Kidney glomerular epithelial cell (primary cell): ENCODE measurements at regions not wholly inside any gene's neighbourhood (a gene's known extent, or its start where the extent isn't known, plus 50 kb on each side); places are given as distances from the start of the nearest gene placed in this dataset.
A peak's percentile ranks its signal among the peaks of the same experiment; 100 is the strongest.

Experiments used
- DNase-seq: peaks from one replicate; lab custom pipeline; 2025; lab: John Stamatoyannopoulos, UW

GRCh38 chr2:196316050-196316430 lies 144.7 kb upstream of the STK17B start:
- no peak for DNase-seq

GRCh38 chr2:196318517-196319377 lies 147.4 kb upstream of the STK17B start:
- no peak for DNase-seq

DNA sequence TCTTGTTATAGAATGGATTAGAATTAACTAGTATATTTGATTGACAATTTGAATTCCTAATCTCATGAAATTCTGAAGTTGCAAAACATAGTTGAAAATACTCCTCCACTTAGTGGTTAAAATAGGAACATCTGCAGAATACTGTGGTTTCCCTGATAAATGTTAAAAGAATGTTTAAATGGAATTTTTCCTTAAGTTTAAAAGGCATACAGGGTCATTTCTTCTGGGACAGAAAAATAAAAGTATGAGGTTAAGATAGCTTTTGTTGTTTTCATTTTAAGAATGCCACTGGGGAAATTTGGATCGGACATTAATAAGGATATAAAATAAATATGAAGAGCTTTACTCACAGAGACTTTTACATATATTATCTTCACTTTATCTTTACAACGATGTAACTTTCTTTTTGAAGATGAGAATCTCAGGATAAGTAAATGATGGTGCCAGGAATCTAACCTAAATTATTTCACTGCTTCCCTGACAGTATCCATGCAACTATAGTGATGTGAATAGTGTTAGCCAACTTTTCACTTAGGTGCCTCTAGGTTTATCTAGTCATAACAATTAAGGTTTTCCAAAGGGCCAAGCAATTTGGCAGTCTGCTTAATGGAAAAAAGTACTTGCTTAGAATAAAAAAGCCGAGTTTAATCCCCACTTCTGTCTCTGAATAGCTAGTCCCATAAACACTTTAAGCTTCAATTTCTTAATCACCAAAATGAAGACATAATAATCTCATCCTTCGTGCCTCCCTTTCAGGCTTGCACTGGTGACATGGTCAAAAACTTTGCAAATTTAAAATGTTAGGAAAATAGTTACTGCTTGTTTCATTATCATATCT lies 151.8 kb upstream of the STK17B start:
- no peak for DNase-seq

- no peak for DNase-seq
Measured at GRCh38 chr2:196324211-196324610, 152.8 kb upstream of the STK17B start.

- no peak for DNase-seq
Measured at GRCh38 chr2:196328088-196328680, 156.8 kb upstream of the STK17B start.

GRCh38 chr2:196329959-196330358 lies 158.6 kb upstream of the STK17B start:
- DNase-seq, result no peak

DNA sequence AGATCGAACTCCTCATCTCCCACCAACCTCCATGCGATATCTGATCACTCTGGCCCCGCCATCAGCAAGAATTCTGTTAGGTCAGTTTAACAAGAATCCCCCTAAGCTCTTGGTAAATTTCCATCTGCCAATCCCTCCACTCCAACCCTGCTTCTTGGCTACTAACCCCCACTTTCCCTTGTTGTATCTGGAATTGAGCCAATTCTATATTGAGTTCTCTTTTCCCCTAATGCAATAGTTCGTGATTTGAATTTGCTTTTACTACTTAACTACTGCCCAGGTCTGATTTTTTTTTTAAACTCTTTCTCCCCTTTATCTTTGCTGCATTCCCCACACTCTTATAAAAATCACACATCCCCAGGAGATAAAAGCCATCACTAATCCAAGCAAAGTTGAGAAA lies 159.3 kb upstream of the STK17B start:
- DNase-seq, result no peak

- DNase-seq, result no peak
Measured at GRCh38 chr2:196331143-196331542, 159.8 kb upstream of the STK17B start.

DNA sequence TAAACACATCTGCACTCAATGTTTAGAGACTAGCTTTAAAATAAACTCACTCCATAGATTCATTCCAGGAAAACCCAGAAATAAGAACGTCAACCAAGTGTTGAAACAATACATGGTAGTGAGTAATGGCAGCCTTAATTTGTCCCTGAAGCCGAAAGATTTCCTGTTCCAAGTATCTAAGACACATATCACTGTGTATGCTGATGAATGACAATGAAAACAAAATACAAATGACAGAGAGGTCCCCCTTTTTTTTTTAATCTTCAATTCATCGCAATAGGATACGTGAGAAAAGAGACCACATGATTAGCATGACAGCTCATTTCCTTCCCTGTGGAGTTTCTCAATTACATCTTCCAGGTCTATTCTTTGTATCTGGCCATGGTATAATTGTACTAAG lies 160.5 kb upstream of the STK17B start:
- no peak for DNase-seq

DNA sequence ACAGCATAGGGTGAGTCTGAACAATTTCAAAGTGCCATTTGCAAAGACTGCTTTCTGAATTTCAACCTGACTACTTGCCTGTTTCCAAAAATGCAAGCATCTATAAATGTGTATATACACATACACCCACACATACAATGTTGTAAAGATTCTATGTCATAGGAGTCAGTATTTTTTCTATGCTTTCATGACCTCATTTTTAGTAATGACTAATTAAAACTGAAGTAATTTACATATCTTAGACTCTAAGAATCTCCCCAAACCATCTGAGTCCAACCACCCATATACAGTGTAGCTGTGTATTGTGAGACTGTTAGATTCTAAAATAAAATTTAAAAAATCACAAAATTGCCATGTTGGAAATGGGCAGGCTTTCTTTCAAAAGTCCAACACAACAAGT lies 162.0 kb upstream of the STK17B start:
- DNase-seq, result no peak

- no peak for DNase-seq
Measured at GRCh38 chr2:196334710-196335109, 163.3 kb upstream of the STK17B start.

- no peak for DNase-seq
Measured at GRCh38 chr2:196335221-196335634, 163.8 kb upstream of the STK17B start.

GRCh38 chr2:196336207-196336606 lies 164.8 kb upstream of the STK17B start:
- no peak for DNase-seq

DNA sequence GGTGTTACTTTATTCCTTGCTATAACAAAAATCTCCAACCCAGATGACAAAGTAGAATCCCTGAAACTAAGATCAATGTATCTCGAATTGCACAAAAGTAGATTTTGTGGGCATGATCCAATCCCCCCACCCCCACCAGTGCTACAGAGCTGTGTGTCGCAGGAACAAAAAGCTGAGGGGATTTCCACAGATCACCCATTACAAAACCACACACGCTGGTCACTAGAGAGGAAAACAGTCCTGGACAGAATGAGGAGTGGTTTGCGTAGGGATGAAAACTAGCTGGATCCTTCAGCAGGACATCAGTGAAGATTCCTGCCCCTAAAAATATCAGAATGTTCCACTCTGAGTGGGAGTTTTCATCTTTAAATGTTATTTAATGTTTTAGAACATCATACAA lies 165.3 kb upstream of the STK17B start:
- no peak for DNase-seq

- DNase-seq, result peak; percentile 43
Measured at GRCh38 chr2:196337208-196337953, 166.0 kb upstream of the STK17B start.

DNA sequence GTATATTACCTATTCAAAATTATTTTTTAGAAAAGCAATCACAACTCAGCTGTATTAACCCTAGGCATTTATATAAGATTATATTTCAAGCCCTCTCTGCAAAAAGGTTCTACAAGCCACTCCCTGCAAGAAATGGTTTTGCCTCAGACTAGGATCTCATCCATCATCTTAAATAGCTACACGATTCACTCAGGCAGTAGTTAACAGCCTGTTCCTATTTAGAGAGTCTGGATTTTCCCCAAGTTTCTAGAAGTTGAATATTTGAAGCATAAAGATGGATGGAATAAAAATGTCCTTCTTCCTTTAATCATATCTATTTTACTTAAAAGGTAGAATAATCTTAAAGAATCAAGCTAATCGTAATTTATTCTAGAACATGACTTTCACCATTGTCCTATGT lies 167.1 kb upstream of the STK17B start:
- DNase-seq, result no peak

DNA sequence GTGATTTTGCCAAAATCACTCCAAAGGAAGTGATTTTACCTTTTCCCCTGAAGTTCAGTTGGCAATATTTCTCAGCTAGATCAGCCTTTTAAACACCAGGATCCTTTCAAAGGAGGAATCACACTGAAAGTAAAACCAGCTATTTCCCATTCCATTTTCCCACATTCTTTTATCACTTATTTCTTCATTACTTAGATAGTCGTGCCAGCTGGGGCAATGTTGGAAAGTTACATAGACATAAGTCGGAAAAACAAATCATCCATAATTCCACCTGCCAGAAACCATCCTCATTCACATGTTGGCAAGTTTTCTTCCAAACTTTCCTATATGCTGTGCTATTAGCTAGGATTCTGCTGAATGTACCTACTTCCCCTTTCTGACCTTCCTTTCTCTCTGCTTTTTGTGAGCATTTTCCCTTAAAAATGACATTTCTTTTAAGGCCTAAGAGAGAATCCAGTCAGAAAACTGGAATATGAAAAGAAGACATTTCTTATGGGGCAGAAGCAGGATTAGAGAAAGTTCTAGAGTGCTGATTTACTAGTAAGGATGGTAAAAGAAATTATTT lies 170.0 kb upstream of the STK17B start:
- no peak for DNase-seq

DNA sequence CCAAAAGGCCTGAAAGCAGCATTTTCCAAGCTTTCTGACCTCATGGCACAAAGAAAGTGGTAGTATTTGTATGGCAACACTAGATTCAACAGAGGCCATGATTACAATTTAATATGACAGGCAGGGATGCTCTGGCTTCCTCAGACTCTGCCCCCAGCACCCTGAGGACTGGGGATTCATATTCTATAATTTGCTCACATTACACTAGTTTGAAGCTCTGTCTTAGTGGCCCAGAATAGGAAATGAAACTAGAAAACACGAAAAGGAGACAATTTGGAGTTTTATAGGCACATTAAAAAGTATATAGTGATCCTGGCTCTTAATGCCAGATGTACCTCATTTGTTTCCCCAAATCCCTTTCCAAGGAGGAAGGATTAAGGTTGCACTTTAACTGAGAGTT lies 173.0 kb upstream of the STK17B start:
- no peak for DNase-seq

DNA sequence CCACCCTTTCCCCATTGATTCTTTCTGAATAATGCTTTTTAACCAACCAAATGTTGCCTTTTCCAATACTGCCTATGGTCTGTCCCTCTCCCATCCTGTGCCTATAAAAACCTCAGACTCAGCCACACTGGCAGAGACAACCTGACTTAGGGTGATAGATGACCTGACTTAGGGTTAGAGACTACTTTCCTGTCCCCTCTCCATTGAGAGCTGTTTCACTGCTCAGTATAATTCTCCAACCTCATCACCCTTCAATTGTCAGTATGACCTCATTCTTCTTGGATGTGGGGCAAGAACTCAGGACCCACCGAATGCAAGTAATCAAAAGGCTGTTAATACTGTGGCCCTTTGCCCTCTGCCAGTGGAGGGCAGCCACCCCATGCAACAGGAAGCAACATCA lies 182.3 kb upstream of the STK17B start:
- DNase-seq, result no peak

DNA sequence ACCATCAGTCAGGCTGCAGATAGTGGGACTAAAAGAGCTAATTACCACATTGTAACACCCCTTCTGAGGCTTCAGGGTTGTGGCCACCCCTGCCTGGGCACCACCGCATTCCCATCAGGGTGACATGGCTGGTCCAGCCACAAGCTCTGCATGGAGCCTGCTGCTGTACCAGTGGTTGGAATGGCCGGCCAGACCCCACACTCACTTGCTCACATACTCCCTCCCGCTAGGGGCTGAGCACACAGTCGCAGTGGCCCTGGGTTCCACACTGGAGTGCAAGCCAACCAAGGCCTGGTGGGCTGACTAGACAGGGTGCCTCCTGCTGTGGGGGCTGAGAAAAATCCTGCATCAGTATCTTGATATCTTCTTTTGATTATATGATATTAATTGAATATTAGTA lies 182.8 kb upstream of the STK17B start:
- DNase-seq, result no peak

DNA sequence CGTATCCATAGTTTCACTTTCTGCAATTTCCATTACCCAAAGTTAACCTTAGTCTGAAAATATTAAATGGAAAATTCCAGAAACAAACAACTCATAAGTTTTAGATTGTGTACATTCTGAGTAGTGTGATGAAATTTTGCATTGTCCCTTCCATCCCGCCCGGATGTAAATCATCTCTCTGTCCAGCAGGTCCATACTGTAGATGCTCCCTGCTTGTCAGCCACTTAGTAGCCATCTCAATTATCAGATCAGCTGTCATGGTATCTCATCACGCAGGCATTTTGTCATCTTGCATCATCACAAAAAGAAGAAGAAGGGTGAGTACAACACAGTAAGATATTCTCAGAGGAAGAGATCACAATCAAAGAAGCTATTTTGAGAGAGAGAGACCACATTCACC lies 185.0 kb upstream of the STK17B start:
- DNase-seq, result no peak

DNA sequence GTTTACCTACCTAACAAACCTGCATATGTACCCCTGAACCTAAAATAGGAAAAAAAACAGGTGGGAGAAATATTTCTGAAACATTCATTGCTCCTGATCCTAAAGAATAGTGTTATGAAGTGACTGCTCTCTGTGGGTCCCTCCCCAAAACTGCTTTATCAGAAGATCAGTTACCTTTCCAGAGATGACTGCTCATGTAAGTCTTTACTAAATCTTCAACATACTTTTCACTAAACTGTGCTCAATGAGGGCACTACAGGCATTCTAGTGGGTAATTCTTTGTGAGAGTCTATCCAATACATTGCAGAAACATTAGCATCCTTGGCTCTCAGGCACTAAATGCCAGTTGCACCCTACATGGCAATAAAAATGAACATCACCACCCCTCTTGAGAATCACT lies 189.3 kb upstream of the STK17B start:
- DNase-seq, result no peak
